HL-60/S4 treated with retinoic acid at 250 ng/mL for 4 days and 3 days (cell line): ENCODE measurements at regions not wholly inside any gene's neighbourhood (a gene's known extent, or its start where the extent isn't known, plus 50 kb on each side); places are given as distances from the start of the nearest gene placed in this dataset.

ENCODE experiments used
- in situ Hi-C: fragments of 300-500 bp; cut with MboI; formaldehyde crosslinking; loops from 2 replicates; pipeline ENCODE4 v1.7.0; 2022; ENCODE audit warnings: low sequenced_read_pairs

GRCh38 chr14:22390824-22391461, 198.1 kb downstream of the DAD1 start:
- in situ Hi-C loops, result loop anchor here (5.0 kb wide), 1 partner anchor 71 kb away; no protein-coding TSS in a partner anchor

- in situ Hi-C loops, result loop anchor here (5.0 kb wide), 1 partner anchor 72 kb away; no protein-coding TSS in a partner anchor
Observed at GRCh38 chr14:22390195-22390594, 198.8 kb downstream of the DAD1 start.

GRCh38 chr14:22388669-22389595, 200.1 kb downstream of the DAD1 start:
- in situ Hi-C loops, result no loop called here

GRCh38 chr14:22387776-22388241, 201.2 kb downstream of the DAD1 start:
- in situ Hi-C loops, result no loop called here

GRCh38 chr14:22386924-22387775, 201.9 kb downstream of the DAD1 start:
- in situ Hi-C loops, result no loop called here

GRCh38 chr14:22384974-22385526, 204.0 kb downstream of the DAD1 start:
- in situ Hi-C loops, result no loop called here

- in situ Hi-C loops, result no loop called here
Observed at GRCh38 chr14:22384167-22384549, 204.9 kb downstream of the DAD1 start.

GRCh38 chr14:22383515-22384166, 205.4 kb downstream of the DAD1 start:
- in situ Hi-C loops, result no loop called here

- in situ Hi-C loops, result no loop called here
Observed at GRCh38 chr14:22382955-22383354, 206.1 kb downstream of the DAD1 start.

- in situ Hi-C loops, result no loop called here
Observed at GRCh38 chr14:22382395-22382794, 206.6 kb downstream of the DAD1 start.

- in situ Hi-C loops, result no loop called here
Observed at GRCh38 chr14:22381766-22382165, 207.3 kb downstream of the DAD1 start.

GRCh38 chr14:22381408-22381760, 207.6 kb downstream of the DAD1 start:
- in situ Hi-C loops, result no loop called here

- in situ Hi-C loops, result no loop called here
Observed at GRCh38 chr14:22380571-22381407, 208.2 kb downstream of the DAD1 start.

- in situ Hi-C loops, result no loop called here
Observed at GRCh38 chr14:22379727-22380126, 209.3 kb downstream of the DAD1 start.

GRCh38 chr14:22378181-22378580, 210.8 kb downstream of the DAD1 start:
- in situ Hi-C loops, result no loop called here

GRCh38 chr14:22375321-22375930, 213.6 kb downstream of the DAD1 start:
- in situ Hi-C loops, result no loop called here

GRCh38 chr14:22370084-22370847, 218.8 kb downstream of the DAD1 start:
- in situ Hi-C loops, result no loop called here

GRCh38 chr14:22358726-22359125, 230.3 kb downstream of the DAD1 start:
- in situ Hi-C loops, result no loop called here
